D721Med (cell line): ENCODE measurements at regions not wholly inside any gene's neighbourhood (a gene's known extent, or its start where the extent isn't known, plus 50 kb on each side); places are given as distances from the start of the nearest gene placed in this dataset.

Experiments used
- DNase-seq: peaks from one replicate; pipeline ENCODE4 v3.0.0; 2011; ENCODE audit warnings: low spot score; ENCODE audit not compliant: insufficient read length
- FAIRE-seq: peaks from 2 replicates; lab custom pipeline; 2011; peaks lifted over from hg19 to GRCh38; lab: Jason Lieb, UNC
- CTCF ChIP-seq: IDR thresholded peaks from 2 replicates; pipeline ENCODE4 v1.5.1; 2012; ENCODE audit warnings: mild to moderate bottlenecking, control low read depth; ENCODE audit not compliant: insufficient read depth; ENCODE audit errors: missing control alignments

- FAIRE-seq: no peak
- TF ChIP-seq CTCF: no peak
- no peak for DNase-seq
These were observed 80.7 kb downstream of the DIPK2A start for GRCh38 chr3:144052275-144052674.

- DNase-seq (no peak), FAIRE-seq (no peak)
- TF ChIP-seq CTCF: no peak
These were observed 81.5 kb downstream of the DIPK2A start for GRCh38 chr3:144053121-144053520.

- no peak for TF ChIP-seq CTCF
- FAIRE-seq: no peak
- no peak for DNase-seq
These were observed 83.1 kb downstream of the DIPK2A start for GRCh38 chr3:144054766-144055165.

GRCh38 chr3:144055604-144056003, 84.0 kb downstream of the DIPK2A start:
- no peak for TF ChIP-seq CTCF
- no peak for FAIRE-seq
- DNase-seq: no peak

- DNase-seq: no peak
- no peak for FAIRE-seq
- no peak for TF ChIP-seq CTCF
These were observed 87.1 kb downstream of the DIPK2A start for GRCh38 chr3:144058713-144059112.

- DNase-seq (no peak), FAIRE-seq (peak; percentile 29)
- no peak for TF ChIP-seq CTCF
These were observed 87.9 kb downstream of the DIPK2A start for GRCh38 chr3:144059481-144059880.

- no peak for FAIRE-seq
- no peak for DNase-seq
- no peak for TF ChIP-seq CTCF
These were observed 89.3 kb downstream of the DIPK2A start for GRCh38 chr3:144060881-144061280.
